ENCODE measurements at regions not wholly inside any gene's neighbourhood (a gene's known extent, or its start where the extent isn't known, plus 50 kb on each side); places are given as distances from the start of the nearest gene placed in this dataset.

- CTCF ChIA-PET: no interaction called here
- ATAC-seq (no peak), DNase-seq (ENCODE audit: low spot score) (no peak)
- H3K4me3 Mint-ChIP-seq: no peak overlapping the region
- peaks cover 12% of the 10 kb centered on the region for H3K9me3 Mint-ChIP-seq
- TF ChIP-seq ESRRA (CRISPR knock-in tag; IDR thresholded peaks at IDR 0.05; ENCODE audit: borderline replicate concordance) (no peak), ELF4 (CRISPR knock-in tag; IDR thresholded peaks at IDR 0.05; ENCODE audit: low read depth) (no peak), E2F4 (CRISPR knock-in tag; IDR thresholded peaks at IDR 0.05; ENCODE audit: borderline replicate concordance, low read depth) (no peak), TCF7 (CRISPR knock-in tag; IDR thresholded peaks at IDR 0.05; ENCODE audit: low read depth) (no peak), ZNF671 (CRISPR knock-in tag; IDR thresholded peaks at IDR 0.05) (no peak), IRF2 (CRISPR knock-in tag; IDR thresholded peaks at IDR 0.05; ENCODE audit: borderline replicate concordance, low read depth) (no peak), ZBTB21 (CRISPR knock-in tag; IDR thresholded peaks at IDR 0.05; ENCODE audit: borderline replicate concordance) (no peak), HMGXB4 (CRISPR knock-in tag; IDR thresholded peaks at IDR 0.05) (no peak), ZNF263 (CRISPR knock-in tag; IDR thresholded peaks at IDR 0.05; ENCODE audit: low read depth) (no peak), SOX15 (CRISPR knock-in tag; IDR thresholded peaks at IDR 0.05) (no peak), ATF1 (CRISPR knock-in tag; IDR thresholded peaks at IDR 0.05) (no peak), E2F1 (CRISPR knock-in tag; IDR thresholded peaks at IDR 0.05) (no peak), PRDM15 (CRISPR knock-in tag; IDR thresholded peaks at IDR 0.05) (no peak), FOXJ3 (CRISPR knock-in tag; IDR thresholded peaks at IDR 0.05; ENCODE audit: borderline replicate concordance) (no peak), ZNF416 (CRISPR knock-in tag; IDR thresholded peaks at IDR 0.05) (no peak), AFF4 (CRISPR knock-in tag; IDR thresholded peaks at IDR 0.05; ENCODE audit: borderline replicate concordance) (no peak), ZNF512 (CRISPR knock-in tag; IDR thresholded peaks at IDR 0.05; ENCODE audit: borderline replicate concordance) (no peak)
- no peak overlapping the region for H3K27ac Mint-ChIP-seq
- peaks cover 11% of the 10 kb centered on the region for H3K36me3 Mint-ChIP-seq
- POLR2A ChIA-PET: no interaction called here
- H3K4me1 Mint-ChIP-seq: 0 out of 2 replicates have a peak, but pooled peaks cover 4% of the 10 kb centered on the region
- H3K27me3 Mint-ChIP-seq (ENCODE audit: low read depth): no peaks in the 10 kb centered on the region
Observed at GRCh38 chr5:12022444-12022843, 118.2 kb upstream of the CTNND2 start.

Data from WTC11 (cell line).